GM13976 (cell line): ENCODE measurements at regions not wholly inside any gene's neighbourhood (a gene's known extent, or its start where the extent isn't known, plus 50 kb on each side); places are given as distances from the start of the nearest gene placed in this dataset.
"Not testable (repeated sequence)": the region's sequence is repeated elsewhere in the genome, so short reads cannot be mapped to it uniquely, and the experiment has no call there.

Experiments
- DNase-seq: peaks from one replicate; pipeline ENCODE4 v3.0.0; 2012; ENCODE audit warnings: low spot score
- CTCF ChIP-seq: IDR thresholded peaks from 2 replicates; pipeline ENCODE4 v1.5.1; 2012; ENCODE audit warnings: borderline replicate concordance, mild to moderate bottlenecking; ENCODE audit not compliant: insufficient read depth; ENCODE audit errors: extremely low read depth, missing control alignments, control extremely low read depth
- in situ Hi-C: fragments of 300-500 bp; cut with MboI; formaldehyde crosslinking; loops from one replicate; pipeline ENCODE4 v1.12.0; 2022; ENCODE audit warnings: low sequenced_read_pairs, mixed read lengths, inconsistent platforms; ENCODE audit not compliant: unreplicated experiment

GRCh38 chr5:57360871-57361270, 121.7 kb downstream of the ACTBL2 start:
- no peak for DNase-seq
- TF ChIP-seq CTCF = no peak
- in situ Hi-C loops = no loop called here

GRCh38 chr5:57358796-57359592, 123.6 kb downstream of the ACTBL2 start:
- no peak for TF ChIP-seq CTCF
- in situ Hi-C loops = no loop called here
- no peak for DNase-seq

GRCh38 chr5:57356850-57357249, 125.8 kb downstream of the ACTBL2 start:
- DNase-seq, in situ Hi-C loops: not testable (repeated sequence)

- no peak for DNase-seq
- in situ Hi-C loops = no loop called here
- no peak for TF ChIP-seq CTCF
These were observed 133.4 kb downstream of the ACTBL2 start for GRCh38 chr5:57349214-57349613.

- TF ChIP-seq CTCF = no peak
- in situ Hi-C loops = no loop called here
- no peak for DNase-seq
These were observed 134.1 kb downstream of the ACTBL2 start for GRCh38 chr5:57348376-57349140.

GRCh38 chr5:57346328-57346727, 136.3 kb downstream of the ACTBL2 start:
- no peak for TF ChIP-seq CTCF
- in situ Hi-C loops = no loop called here
- DNase-seq = no peak

- TF ChIP-seq CTCF = no peak
- in situ Hi-C loops = no loop called here
- DNase-seq = no peak
These were observed 141.1 kb downstream of the ACTBL2 start for GRCh38 chr5:57341380-57341979.
